Adrenal gland (tissue), 5 donors: ENCODE measurements at regions not wholly inside any gene's neighbourhood (a gene's known extent, or its start where the extent isn't known, plus 50 kb on each side); places are given as distances from the start of the nearest gene placed in this dataset.

Experiments
- CTCF ChIP-seq, 6 experiments: fragments of 450-650 bp in 4 of 6; fragments of 200-600 bp in 2 of 6; sonication (generic) in 1 of 6; IDR thresholded peaks; 1 replicate in 5 of 6; 2 replicates in 1 of 6; pipeline versions ENCODE4 v1.5.1 to v1.8.0; 2016 to 2021; ENCODE audit warnings: antibody characterized with exemption in 6 of 6, mild to moderate bottlenecking in 2 of 6, moderate library complexity in 1 of 6
- POLR2A ChIP-seq, 2 donors: fragments of 450-650 bp; IDR thresholded peaks; one replicate each; pipeline ENCODE4 v1.6.1; 2017; ENCODE audit warnings: antibody characterized with exemption in 2 of 2, mild to moderate bottlenecking in 2 of 2, moderate library complexity in 1 of 2
- donor health status: DM: no; HTN: no; CAD: no.

- TF ChIP-seq CTCF (IDR thresholded peaks at IDR 0.05) (no peak), POLR2A (IDR thresholded peaks at IDR 0.05) (no peak)
These were observed 87.0 kb upstream of the ATP1B1 start for GRCh38 chr1:169019419-169020058.
